ENCODE measurements at regions not wholly inside any gene's neighbourhood (a gene's known extent, or its start where the extent isn't known, plus 50 kb on each side); places are given as distances from the start of the nearest gene placed in this dataset.

- TF ChIP-seq EZH2 (IDR thresholded peaks at IDR 0.05; ENCODE audit: low read length): no peak
- TF ChIP-seq CTCF (optimal IDR thresholded peaks at IDR 0.05 in 1 of 3, IDR thresholded peaks at IDR 0.05 in 1 of 3, conservative IDR thresholded peaks at IDR 0.05 in 1 of 3; ENCODE audit: extremely low read depth in 1 of 3, insufficient read depth in 2 of 3, low read length in 3 of 3): no peak
- DNase-seq (ENCODE audit: low read depth, low spot score) (no peak), FAIRE-seq (peak; percentile 32)
- Histone ChIP-seq H4K20me1 (ENCODE audit: control insufficient read depth, extremely low read depth, insufficient read depth, low read length) (no peaks in the 10 kb centered on the region), H3K27ac (ENCODE audit: control insufficient read depth, insufficient read depth, low read length) (no peak overlapping the region), H3K9me3 (ENCODE audit: control insufficient read depth, low read depth, low read length) (no peaks in the 10 kb centered on the region), H3K79me2 (ENCODE audit: control insufficient read depth, insufficient read depth, low read length) (no peaks in the 10 kb centered on the region), H3K9me1 (ENCODE audit: control insufficient read depth, extremely low read depth, insufficient read depth, low read length) (no peaks in the 10 kb centered on the region), H3K27me3 (ENCODE audit: control insufficient read depth, extremely low read depth, insufficient read depth, low read length) (no peaks in the 10 kb centered on the region), H3K9ac (ENCODE audit: control insufficient read depth, extremely low read depth, insufficient read depth, low read length) (no peak overlapping the region), H3K36me3 (ENCODE audit: control insufficient read depth in 2 of 2, extremely low read depth in 1 of 2, insufficient read depth in 2 of 2, low read length in 2 of 2) (no peaks in the 10 kb centered on the region), H3K4me3 (ENCODE audit: control insufficient read depth in 2 of 3, extremely low read depth in 1 of 3, insufficient read depth in 2 of 3, low read depth in 1 of 3, low read length in 3 of 3) (no peak overlapping the region), H3K4me2 (ENCODE audit: control insufficient read depth, extremely low read depth, insufficient read depth, low read depth, low read length) (no peak overlapping the region), H2AFZ (ENCODE audit: control insufficient read depth, low read length) (no peak overlapping the region), H3K4me1 (ENCODE audit: control insufficient read depth, extremely low read depth, insufficient read depth, low read length) (peaks cover 10% of the 10 kb centered on the region)
- dilution Hi-C loops (cut with MboI; ENCODE audit: extremely low pct_ligation_motif_present, low sequenced_read_pairs): no loop called here
Observed at GRCh38 chr12:66960006-66960405, 281.1 kb upstream of the GRIP1 start.

GRCh38 chr12:66960704-66961690 is 282.1 kb upstream of the GRIP1 start:
- Histone ChIP-seq H3K9me1 (ENCODE audit: control insufficient read depth, extremely low read depth, insufficient read depth, low read length) (no peaks in the 10 kb centered on the region), H3K36me3 (ENCODE audit: control insufficient read depth in 2 of 2, extremely low read depth in 1 of 2, insufficient read depth in 2 of 2, low read length in 2 of 2) (no peaks in the 10 kb centered on the region), H3K9ac (ENCODE audit: control insufficient read depth, extremely low read depth, insufficient read depth, low read length) (no peak overlapping the region), H4K20me1 (ENCODE audit: control insufficient read depth, extremely low read depth, insufficient read depth, low read length) (no peaks in the 10 kb centered on the region), H3K9me3 (ENCODE audit: control insufficient read depth, low read depth, low read length) (no peaks in the 10 kb centered on the region), H3K27me3 (ENCODE audit: control insufficient read depth, extremely low read depth, insufficient read depth, low read length) (no peaks in the 10 kb centered on the region), H2AFZ (ENCODE audit: control insufficient read depth, low read length) (no peak overlapping the region), H3K79me2 (ENCODE audit: control insufficient read depth, insufficient read depth, low read length) (no peaks in the 10 kb centered on the region), H3K4me2 (ENCODE audit: control insufficient read depth, extremely low read depth, insufficient read depth, low read depth, low read length) (no peak overlapping the region), H3K4me3 (ENCODE audit: control insufficient read depth in 2 of 3, extremely low read depth in 1 of 3, insufficient read depth in 2 of 3, low read depth in 1 of 3, low read length in 3 of 3) (no peak overlapping the region), H3K27ac (ENCODE audit: control insufficient read depth, insufficient read depth, low read length) (no peak overlapping the region), H3K4me1 (ENCODE audit: control insufficient read depth, extremely low read depth, insufficient read depth, low read length) (peaks cover 10% of the 10 kb centered on the region)
- DNase-seq (ENCODE audit: low read depth, low spot score) (no peak), FAIRE-seq (no peak)
- dilution Hi-C loops (cut with MboI; ENCODE audit: extremely low pct_ligation_motif_present, low sequenced_read_pairs): no loop called here
- TF ChIP-seq EZH2 (IDR thresholded peaks at IDR 0.05; ENCODE audit: low read length) (no peak), CTCF (optimal IDR thresholded peaks at IDR 0.05 in 1 of 3, IDR thresholded peaks at IDR 0.05 in 1 of 3, conservative IDR thresholded peaks at IDR 0.05 in 1 of 3; ENCODE audit: extremely low read depth in 1 of 3, insufficient read depth in 2 of 3, low read length in 3 of 3) (no peak)

Data from keratinocyte (primary cell).